ENCODE measurements at regions not wholly inside any gene's neighbourhood (a gene's known extent, or its start where the extent isn't known, plus 50 kb on each side); places are given as distances from the start of the nearest gene placed in this dataset.

DNA sequence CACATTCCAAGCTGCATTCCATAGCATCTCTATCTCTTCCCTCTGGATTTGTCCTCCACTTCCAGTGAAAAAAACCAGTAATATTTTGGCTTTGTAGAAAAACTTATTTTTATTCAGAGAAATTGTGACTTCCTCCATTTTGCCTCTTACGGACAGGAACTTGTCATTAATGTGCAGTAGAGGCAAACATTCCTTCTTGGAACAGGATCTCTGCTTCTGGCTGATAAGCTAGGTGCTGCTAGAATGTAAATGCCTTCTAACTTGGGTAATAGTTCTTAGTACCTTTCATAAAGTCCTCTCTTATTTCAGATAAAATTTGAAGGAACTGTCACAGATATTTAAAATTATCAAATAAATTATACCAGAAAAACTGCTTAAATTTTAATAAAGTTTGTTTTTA is 707.8 kb downstream of the USP25 start:
- TF ChIP-seq, protein P1, sequence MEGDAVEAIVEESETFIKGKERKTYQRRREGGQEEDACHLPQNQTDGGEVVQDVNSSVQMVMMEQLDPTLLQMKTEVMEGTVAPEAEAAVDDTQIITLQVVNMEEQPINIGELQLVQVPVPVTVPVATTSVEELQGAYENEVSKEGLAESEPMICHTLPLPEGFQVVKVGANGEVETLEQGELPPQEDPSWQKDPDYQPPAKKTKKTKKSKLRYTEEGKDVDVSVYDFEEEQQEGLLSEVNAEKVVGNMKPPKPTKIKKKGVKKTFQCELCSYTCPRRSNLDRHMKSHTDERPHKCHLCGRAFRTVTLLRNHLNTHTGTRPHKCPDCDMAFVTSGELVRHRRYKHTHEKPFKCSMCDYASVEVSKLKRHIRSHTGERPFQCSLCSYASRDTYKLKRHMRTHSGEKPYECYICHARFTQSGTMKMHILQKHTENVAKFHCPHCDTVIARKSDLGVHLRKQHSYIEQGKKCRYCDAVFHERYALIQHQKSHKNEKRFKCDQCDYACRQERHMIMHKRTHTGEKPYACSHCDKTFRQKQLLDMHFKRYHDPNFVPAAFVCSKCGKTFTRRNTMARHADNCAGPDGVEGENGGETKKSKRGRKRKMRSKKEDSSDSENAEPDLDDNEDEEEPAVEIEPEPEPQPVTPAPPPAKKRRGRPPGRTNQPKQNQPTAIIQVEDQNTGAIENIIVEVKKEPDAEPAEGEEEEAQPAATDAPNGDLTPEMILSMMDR (IDR thresholded peaks at IDR 0.05) = no peak
- TF ChIP-seq POLR2AphosphoS5 (IDR thresholded peaks at IDR 0.05) = no peak

Measured in suprapubic skin (tissue), 3 donors.